GM10847 (cell line): ENCODE measurements at regions not wholly inside any gene's neighbourhood (a gene's known extent, or its start where the extent isn't known, plus 50 kb on each side); places are given as distances from the start of the nearest gene placed in this dataset.

Source experiments
- POLR2A ChIP-seq: IDR thresholded peaks from 2 replicates; pipeline ENCODE4 v1.6.1; 2011; ENCODE audit not compliant: insufficient read length; ENCODE audit errors: extremely low read depth

- no peak for TF ChIP-seq POLR2A
These were observed 484.6 kb downstream of the ZNF608 start for GRCh38 chr5:124261848-124262247.

DNA sequence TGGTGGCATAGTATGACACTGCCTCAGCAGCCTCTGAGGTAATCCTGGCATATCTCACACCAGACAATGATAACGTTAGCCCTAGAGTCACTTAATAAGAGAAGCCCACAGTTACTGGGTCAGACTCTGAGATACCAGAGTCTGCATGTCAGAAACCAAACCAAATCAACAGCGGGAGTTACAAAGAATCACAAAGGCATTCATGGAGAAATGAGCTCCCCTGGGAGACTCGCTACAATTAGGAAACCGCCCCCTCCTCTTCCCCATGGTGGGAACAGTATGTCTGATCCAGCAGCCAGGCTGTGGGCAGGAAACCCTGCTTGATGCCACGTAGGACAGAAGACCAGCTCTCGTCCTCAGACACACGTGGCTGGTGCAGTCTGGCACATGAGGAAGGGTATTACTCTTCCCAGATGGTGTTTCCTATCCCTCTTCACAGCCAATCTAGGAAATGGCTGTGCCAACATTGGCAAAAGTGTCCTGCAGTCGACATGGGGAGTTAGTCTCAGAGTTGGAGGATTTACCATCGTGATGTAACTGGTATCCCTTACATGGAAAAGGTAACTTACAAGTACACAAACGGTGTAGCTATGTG is 485.4 kb downstream of the ZNF608 start:
- no peak for TF ChIP-seq POLR2A

DNA sequence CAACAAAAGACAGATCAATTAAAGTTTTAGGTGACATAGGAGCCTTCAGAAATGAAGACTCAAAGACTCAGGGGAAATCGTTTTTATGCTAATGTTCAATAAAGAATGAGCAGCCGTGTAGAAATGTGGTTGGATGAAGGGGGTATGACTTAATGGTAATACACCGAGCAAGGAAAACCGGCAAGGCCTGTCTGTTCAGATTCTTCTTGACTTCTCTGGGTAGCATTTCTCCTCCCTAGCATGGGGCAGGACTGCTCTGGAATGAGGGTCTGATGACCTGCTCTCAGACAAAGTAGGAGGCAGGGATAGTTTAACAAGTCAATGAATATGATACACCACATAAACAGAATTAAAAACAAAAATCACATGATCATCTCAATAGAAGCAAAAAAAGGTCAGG is 487.4 kb downstream of the ZNF608 start:
- no peak for TF ChIP-seq POLR2A

DNA sequence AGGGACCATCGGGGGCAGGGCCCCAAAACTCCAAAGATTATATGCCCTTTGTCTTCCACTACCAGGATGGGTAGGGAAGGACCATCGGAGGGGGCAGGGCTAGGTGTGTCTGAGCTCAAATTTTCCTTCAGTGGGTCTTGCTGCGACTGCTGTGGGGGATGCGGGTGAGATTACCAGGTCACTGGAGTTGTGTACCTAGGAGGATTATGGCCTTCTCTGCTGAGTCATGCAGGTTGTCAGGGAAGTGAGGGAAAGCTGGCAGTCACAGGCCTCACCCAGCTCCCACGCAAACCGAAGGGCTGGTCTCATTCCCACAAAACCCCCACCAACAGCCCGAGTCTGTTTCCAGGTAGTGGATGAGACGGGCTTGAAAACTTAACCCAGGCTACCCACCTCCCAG is 489.4 kb downstream of the ZNF608 start:
- no peak for TF ChIP-seq POLR2A

- no peak for TF ChIP-seq POLR2A
These were observed 493.1 kb downstream of the ZNF608 start for GRCh38 chr5:124253203-124253810.

DNA sequence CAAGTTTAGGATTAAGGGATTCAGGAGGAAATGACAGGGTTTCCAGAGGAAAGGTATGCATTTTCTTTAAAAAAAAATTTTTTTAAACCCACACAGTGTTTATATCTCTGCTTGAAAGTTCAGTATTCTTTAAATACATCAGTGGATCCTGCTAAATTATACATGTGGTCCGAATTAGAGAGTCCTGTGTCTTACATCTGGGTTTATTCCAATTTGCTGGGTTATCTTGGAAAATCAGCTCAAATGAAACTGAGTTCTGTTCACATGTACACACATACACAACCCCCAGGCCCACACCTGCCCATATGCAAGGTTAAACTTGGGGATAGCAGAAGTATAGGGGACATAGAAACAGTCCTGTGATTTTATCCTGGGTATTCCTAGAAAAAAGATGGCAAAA is 493.7 kb downstream of the ZNF608 start:
- no peak for TF ChIP-seq POLR2A

- no peak for TF ChIP-seq POLR2A
These were observed 494.2 kb downstream of the ZNF608 start for GRCh38 chr5:124252191-124252638.

- no peak for TF ChIP-seq POLR2A
These were observed 501.2 kb downstream of the ZNF608 start for GRCh38 chr5:124245276-124245675.

- no peak for TF ChIP-seq POLR2A
These were observed 505.7 kb downstream of the ZNF608 start for GRCh38 chr5:124240732-124241131.

GRCh38 chr5:124239572-124239971 is 506.9 kb downstream of the ZNF608 start:
- no peak for TF ChIP-seq POLR2A

DNA sequence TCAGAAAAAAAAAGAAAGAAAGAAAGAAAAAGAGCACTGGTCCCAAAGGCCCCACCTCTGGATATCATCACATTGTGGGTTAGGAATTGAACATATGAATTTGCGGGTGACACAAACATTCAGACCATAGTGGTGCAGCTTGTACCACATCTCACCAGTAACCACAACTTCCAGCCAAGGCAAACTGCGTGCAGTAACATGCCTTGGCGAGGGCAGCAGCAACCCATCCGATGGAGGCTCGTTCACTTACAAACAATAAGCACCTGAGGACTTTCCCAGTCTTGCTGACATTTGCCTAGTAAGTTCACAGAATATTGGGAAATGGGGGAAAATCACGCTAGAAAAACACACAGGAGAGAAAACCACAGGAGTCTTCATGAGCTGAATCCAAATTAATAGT is 508.1 kb downstream of the ZNF608 start:
- TF ChIP-seq POLR2A, result no peak

GRCh38 chr5:124237206-124237695 is 509.2 kb downstream of the ZNF608 start:
- no peak for TF ChIP-seq POLR2A

DNA sequence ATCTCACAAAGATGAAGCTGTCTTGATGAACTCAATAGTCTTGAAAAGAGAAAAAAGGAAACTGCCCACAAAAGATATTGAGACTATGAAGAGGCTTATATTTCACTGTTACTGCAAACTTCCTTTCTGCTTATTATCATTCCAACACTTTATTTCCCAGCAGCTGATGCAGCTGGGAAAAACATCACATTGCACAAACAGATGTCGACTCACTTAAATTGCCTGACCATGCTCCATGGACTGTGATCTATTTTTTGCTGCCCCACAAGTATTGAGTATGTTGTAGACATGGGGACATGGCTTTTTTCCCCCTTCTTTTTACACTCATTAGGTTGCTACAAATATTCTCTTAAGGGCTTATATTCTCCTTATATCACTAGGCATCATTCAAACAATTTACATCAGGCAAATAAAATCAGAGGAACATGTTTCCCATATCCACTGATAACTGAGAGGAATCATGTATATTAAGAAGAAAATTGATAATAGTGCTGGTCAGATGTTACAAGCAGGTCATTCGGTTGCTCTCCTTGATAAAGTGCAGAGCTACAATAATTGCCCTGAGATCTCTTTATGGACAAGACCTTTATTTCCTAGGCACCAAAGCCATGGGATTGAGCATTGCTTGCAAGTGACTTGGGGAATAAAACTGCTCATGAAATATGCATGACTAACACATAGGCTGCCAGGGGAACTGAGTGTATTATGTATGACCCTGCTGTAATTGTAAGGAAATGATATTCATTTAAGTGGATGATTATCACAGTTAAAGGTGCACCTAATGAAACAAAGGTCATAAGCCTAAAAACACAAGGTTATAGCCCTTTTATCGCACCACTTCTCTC is 509.9 kb downstream of the ZNF608 start:
- TF ChIP-seq POLR2A, result no peak

DNA sequence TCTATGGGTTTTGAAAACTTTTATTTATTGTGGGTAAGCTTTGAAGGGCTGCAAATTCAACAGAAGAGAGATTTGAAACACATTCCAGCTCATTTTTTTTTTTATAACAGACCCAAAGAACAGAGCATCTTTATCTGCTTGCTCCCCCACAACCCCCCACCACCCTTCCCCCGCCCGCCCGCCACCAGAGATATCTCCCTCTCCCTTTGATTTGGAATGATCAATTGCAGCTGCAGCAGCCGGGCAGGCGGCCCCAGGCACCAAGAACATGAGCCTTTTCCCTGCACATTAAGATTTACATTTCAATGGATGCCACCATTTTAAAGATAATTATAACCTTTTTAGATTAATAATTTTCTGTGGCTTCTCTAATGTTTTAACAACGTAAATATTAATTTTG is 510.9 kb downstream of the ZNF608 start:
- no peak for TF ChIP-seq POLR2A

DNA sequence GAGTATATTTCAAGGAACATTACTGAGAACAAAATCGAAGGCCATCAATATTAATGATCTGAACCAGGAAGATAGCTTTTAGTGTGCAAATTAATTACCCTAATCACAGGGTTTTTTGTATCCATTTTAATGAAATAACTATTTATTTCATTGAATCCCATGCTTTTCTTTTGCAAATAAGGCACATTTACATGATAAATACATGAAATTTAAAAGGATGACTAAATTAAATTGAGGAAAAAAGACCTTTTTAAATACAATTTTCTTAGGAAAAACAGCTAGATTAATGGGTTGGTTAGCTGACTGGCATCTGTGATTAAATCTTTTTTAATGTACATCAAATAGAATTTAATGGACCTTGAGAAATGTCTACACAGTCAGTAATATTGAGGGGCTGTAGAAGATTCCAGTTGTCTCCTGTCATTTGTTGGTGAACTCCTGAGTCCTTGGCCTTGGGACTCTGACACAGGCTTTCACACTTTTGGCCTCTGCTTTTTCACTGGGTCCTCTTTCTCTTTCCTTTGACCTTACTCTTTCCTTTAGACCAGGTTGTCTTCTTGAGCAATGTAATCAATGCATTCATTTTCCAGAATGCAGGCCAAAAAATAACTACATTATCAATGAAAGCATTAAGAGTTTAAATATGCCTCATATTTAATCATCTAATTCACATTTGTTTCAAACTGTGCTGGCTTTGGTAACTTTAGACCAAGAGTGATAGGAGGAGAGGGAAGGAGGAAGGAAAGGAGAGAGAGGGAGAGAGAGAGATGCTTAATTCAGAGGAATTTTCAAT is 511.5 kb downstream of the ZNF608 start:
- TF ChIP-seq POLR2A, result no peak
